ENCODE measurements at regions not wholly inside any gene's neighbourhood (a gene's known extent, or its start where the extent isn't known, plus 50 kb on each side); places are given as distances from the start of the nearest gene placed in this dataset.

DNA sequence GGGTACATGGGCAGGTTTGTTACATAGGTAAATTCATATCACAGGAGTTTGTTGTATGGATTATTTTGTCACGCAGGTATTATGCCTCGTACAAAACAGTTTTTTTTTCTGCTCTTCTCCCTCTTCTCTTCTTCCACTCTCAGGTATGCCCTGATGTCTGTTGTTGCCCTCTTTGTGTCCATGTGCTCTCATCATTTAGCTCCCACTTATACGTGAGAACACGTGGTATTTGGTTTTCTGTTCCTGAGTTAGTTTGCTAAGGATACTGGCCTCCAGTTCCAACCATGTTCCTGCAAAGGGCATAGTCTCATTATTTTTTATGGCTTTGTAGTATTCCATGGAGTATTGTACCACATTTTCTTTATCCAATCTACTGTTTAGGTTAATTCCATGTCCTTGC lies 65.7 kb downstream of the UNC5CL start:
- H3K9ac ChIP-seq (ENCODE audit: low read depth, low read length, poor library complexity) = no peak overlapping the region
- no peak overlapping the region for H3K4ac ChIP-seq (ENCODE audit: low read length)
- no peak overlapping the region for H3K4me3 ChIP-seq (ENCODE audit: low read length in 2 of 2)
- H4K8ac ChIP-seq (ENCODE audit: low read depth, low read length) = no peak overlapping the region
- H3K27ac ChIP-seq (replicated peaks; ENCODE audit: low read length) = no peak overlapping the region
- no peak overlapping the region for H2AK5ac ChIP-seq (ENCODE audit: low read depth, low read length)
- H2BK15ac ChIP-seq (ENCODE audit: low read length) = no peak overlapping the region
- H3K9me3 ChIP-seq (replicated peaks in 1 of 2; ENCODE audit: control insufficient read depth in 2 of 2, insufficient read depth in 1 of 2, low read depth in 1 of 2, low read length in 2 of 2) = peaks cover 0 to 3% of the 10 kb centered on the region in 2 donors
- no peak overlapping the region for H4K91ac ChIP-seq (ENCODE audit: low read depth, low read length, poor library complexity)
- no peak overlapping the region for H3K23ac ChIP-seq (ENCODE audit: low read depth, low read length, poor library complexity)
- no peak overlapping the region for H3K4me2 ChIP-seq (ENCODE audit: insufficient read depth, low read length, poor library complexity, severe bottlenecking)
- H3K79me1 ChIP-seq (ENCODE audit: low read depth, low read length) = no peaks in the 10 kb centered on the region
- no peak for DNase-seq (ENCODE audit: low spot score)
- no peak overlapping the region for H3K18ac ChIP-seq (ENCODE audit: low read length)
- no peak overlapping the region for H2AFZ ChIP-seq (ENCODE audit: low read length)
- H3K27me3 ChIP-seq (ENCODE audit: control insufficient read depth in 3 of 3, insufficient read depth in 3 of 3, low read depth in 1 of 3, low read length in 3 of 3) = no peaks in the 10 kb centered on the region
- no peaks in the 10 kb centered on the region for H3K36me3 ChIP-seq (replicated peaks in 1 of 2; ENCODE audit: control insufficient read depth in 2 of 2, insufficient read depth in 2 of 2, low read length in 2 of 2)
- no peak overlapping the region for H2BK12ac ChIP-seq (ENCODE audit: low read length)
- H3K14ac ChIP-seq (ENCODE audit: low read length) = no peak overlapping the region
- no peaks in the 10 kb centered on the region for H3K4me1 ChIP-seq (ENCODE audit: control insufficient read depth in 2 of 2, insufficient read depth in 1 of 2, low read depth in 1 of 2, low read length in 2 of 2)
- WGBS, 2 donors (ENCODE audit: extremely low coverage in 2 of 2, insufficient read length in 2 of 2, insufficient replicate concordance in 1 of 2) = no CpG with 5 or more reads among the region's 4 CpGs
- no peak overlapping the region for H2BK5ac ChIP-seq (ENCODE audit: low read length)
- no peak overlapping the region for H2BK120ac ChIP-seq (ENCODE audit: low read depth, low read length)

DNA sequence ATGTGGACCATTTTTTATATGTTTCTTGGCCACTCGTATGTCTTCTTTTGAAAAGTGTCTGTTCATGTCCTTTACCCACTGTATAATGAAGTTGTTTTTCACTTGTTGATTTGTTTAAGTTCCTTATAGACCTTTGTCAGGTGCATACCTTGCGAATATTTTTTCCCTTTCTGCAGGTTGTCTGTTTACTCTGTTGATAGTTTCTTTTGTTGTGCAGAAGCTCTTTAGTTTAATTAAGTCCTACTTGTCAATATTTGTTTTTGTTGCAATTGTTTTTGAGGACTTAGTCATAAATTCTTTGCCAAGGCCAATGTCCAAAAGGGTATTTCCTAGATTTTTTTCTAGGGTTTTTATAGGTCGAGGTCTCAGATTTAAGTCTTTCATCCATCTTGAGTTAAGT lies 66.2 kb downstream of the UNC5CL start:
- no peak overlapping the region for H3K4me3 ChIP-seq (ENCODE audit: low read length in 2 of 2)
- no peaks in the 10 kb centered on the region for H3K27me3 ChIP-seq (ENCODE audit: control insufficient read depth in 3 of 3, insufficient read depth in 3 of 3, low read depth in 1 of 3, low read length in 3 of 3)
- no peak overlapping the region for H2AK5ac ChIP-seq (ENCODE audit: low read depth, low read length)
- no peaks in the 10 kb centered on the region for H3K79me1 ChIP-seq (ENCODE audit: low read depth, low read length)
- no peak overlapping the region for H2AFZ ChIP-seq (ENCODE audit: low read length)
- no peak overlapping the region for H4K8ac ChIP-seq (ENCODE audit: low read depth, low read length)
- H3K4ac ChIP-seq (ENCODE audit: low read length) = no peak overlapping the region
- H4K91ac ChIP-seq (ENCODE audit: low read depth, low read length, poor library complexity) = no peak overlapping the region
- no peaks in the 10 kb centered on the region for H3K4me1 ChIP-seq (ENCODE audit: control insufficient read depth in 2 of 2, insufficient read depth in 1 of 2, low read depth in 1 of 2, low read length in 2 of 2)
- no peak overlapping the region for H2BK15ac ChIP-seq (ENCODE audit: low read length)
- no peak overlapping the region for H2BK5ac ChIP-seq (ENCODE audit: low read length)
- no CpG with 5 or more reads among the region's 3 CpGs for WGBS, 2 donors (ENCODE audit: extremely low coverage in 2 of 2, insufficient read length in 2 of 2, insufficient replicate concordance in 1 of 2)
- DNase-seq (ENCODE audit: low spot score) = no peak
- H3K36me3 ChIP-seq (replicated peaks in 1 of 2; ENCODE audit: control insufficient read depth in 2 of 2, insufficient read depth in 2 of 2, low read length in 2 of 2) = no peaks in the 10 kb centered on the region
- H3K18ac ChIP-seq (ENCODE audit: low read length) = no peak overlapping the region
- H2BK120ac ChIP-seq (ENCODE audit: low read depth, low read length) = no peak overlapping the region
- H3K14ac ChIP-seq (ENCODE audit: low read length) = no peak overlapping the region
- H3K9ac ChIP-seq (ENCODE audit: low read depth, low read length, poor library complexity) = no peak overlapping the region
- H3K4me2 ChIP-seq (ENCODE audit: insufficient read depth, low read length, poor library complexity, severe bottlenecking) = no peak overlapping the region
- no peak overlapping the region for H3K27ac ChIP-seq (replicated peaks; ENCODE audit: low read length)
- H2BK12ac ChIP-seq (ENCODE audit: low read length) = no peak overlapping the region
- no peak overlapping the region for H3K23ac ChIP-seq (ENCODE audit: low read depth, low read length, poor library complexity)
- H3K9me3 ChIP-seq (replicated peaks in 1 of 2; ENCODE audit: control insufficient read depth in 2 of 2, insufficient read depth in 1 of 2, low read depth in 1 of 2, low read length in 2 of 2) = peaks cover 0 to 3% of the 10 kb centered on the region in 2 donors

DNA sequence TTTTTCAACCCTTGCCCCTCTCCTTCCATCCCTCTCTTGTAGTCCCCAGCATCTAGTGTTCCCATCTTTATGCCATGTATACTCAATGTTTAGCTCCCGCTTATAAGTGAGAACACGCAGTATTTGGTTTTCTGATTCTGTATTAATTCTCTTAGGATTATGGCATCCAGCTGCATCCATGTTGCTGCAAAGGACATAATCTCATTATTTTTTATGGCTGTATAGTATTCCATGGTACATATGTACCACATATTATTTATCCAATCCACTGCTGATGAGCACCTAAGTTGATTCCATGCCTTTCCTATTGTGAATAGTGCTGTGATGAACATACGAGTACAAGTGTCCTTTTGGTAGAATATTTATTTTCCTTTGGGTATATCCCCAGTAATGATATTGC lies 66.8 kb downstream of the UNC5CL start:
- Histone ChIP-seq H3K14ac (ENCODE audit: low read length) (no peak overlapping the region), H3K9me3 (replicated peaks in 1 of 2; ENCODE audit: control insufficient read depth in 2 of 2, insufficient read depth in 1 of 2, low read depth in 1 of 2, low read length in 2 of 2) (peaks cover 0 to 1% of the 10 kb centered on the region in 2 donors), H3K4me3 (ENCODE audit: low read length in 2 of 2) (no peak overlapping the region), H3K4me2 (ENCODE audit: insufficient read depth, low read length, poor library complexity, severe bottlenecking) (no peak overlapping the region), H3K27ac (replicated peaks; ENCODE audit: low read length) (no peak overlapping the region), H2BK12ac (ENCODE audit: low read length) (no peak overlapping the region), H3K36me3 (replicated peaks in 1 of 2; ENCODE audit: control insufficient read depth in 2 of 2, insufficient read depth in 2 of 2, low read length in 2 of 2) (no peaks in the 10 kb centered on the region), H3K4ac (ENCODE audit: low read length) (no peak overlapping the region), H3K9ac (ENCODE audit: low read depth, low read length, poor library complexity) (no peak overlapping the region), H4K91ac (ENCODE audit: low read depth, low read length, poor library complexity) (no peak overlapping the region), H3K23ac (ENCODE audit: low read depth, low read length, poor library complexity) (no peak overlapping the region), H3K27me3 (ENCODE audit: control insufficient read depth in 3 of 3, insufficient read depth in 3 of 3, low read depth in 1 of 3, low read length in 3 of 3) (no peaks in the 10 kb centered on the region), H3K18ac (ENCODE audit: low read length) (no peak overlapping the region), H2BK15ac (ENCODE audit: low read length) (no peak overlapping the region), H4K8ac (ENCODE audit: low read depth, low read length) (no peak overlapping the region), H2AK5ac (ENCODE audit: low read depth, low read length) (no peak overlapping the region), H2AFZ (ENCODE audit: low read length) (no peak overlapping the region), H3K79me1 (ENCODE audit: low read depth, low read length) (no peaks in the 10 kb centered on the region), H3K4me1 (ENCODE audit: control insufficient read depth in 2 of 2, insufficient read depth in 1 of 2, low read depth in 1 of 2, low read length in 2 of 2) (no peaks in the 10 kb centered on the region), H2BK5ac (ENCODE audit: low read length) (no peak overlapping the region), H2BK120ac (ENCODE audit: low read depth, low read length) (no peak overlapping the region)
- WGBS, 2 donors (ENCODE audit: extremely low coverage in 2 of 2, insufficient read length in 2 of 2, insufficient replicate concordance in 1 of 2) = no CpG with 5 or more reads among the region's 3 CpGs
- DNase-seq (ENCODE audit: low spot score) = no peak

DNA sequence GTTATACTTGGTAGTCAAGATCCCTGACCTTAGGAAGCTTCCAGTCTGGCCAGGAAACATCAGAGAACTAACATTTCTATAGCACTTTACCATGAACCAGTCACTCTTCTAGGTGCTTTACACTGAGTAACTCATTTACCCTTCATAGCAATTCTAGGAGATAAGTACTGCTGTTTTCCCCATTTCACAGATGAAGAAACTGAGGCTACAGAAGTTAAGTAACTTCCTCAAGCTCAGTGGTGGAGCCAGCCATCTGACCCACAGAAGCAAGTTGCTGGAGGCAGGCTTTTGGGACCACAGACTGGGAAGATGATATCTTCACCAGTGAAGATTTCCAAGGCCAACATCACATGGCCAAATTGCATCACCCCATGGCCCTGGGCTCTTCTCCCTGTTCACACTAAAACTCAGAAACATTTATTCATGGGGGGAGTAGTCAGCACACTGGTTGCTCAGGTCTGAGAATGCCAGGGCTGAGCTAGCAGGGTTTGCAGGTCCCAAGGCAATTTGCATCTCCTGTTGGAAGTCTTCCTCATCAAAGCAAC lies 70.3 kb downstream of the UNC5CL start:
- H4K8ac ChIP-seq (ENCODE audit: low read depth, low read length) = no peak overlapping the region
- H3K79me1 ChIP-seq (ENCODE audit: low read depth, low read length) = no peaks in the 10 kb centered on the region
- no peak for DNase-seq (ENCODE audit: low spot score)
- H3K18ac ChIP-seq (ENCODE audit: low read length) = no peak overlapping the region
- no peaks in the 10 kb centered on the region for H3K9me3 ChIP-seq (replicated peaks in 1 of 2; ENCODE audit: control insufficient read depth in 2 of 2, insufficient read depth in 1 of 2, low read depth in 1 of 2, low read length in 2 of 2)
- H4K91ac ChIP-seq (ENCODE audit: low read depth, low read length, poor library complexity) = no peak overlapping the region
- no peak overlapping the region for H3K23ac ChIP-seq (ENCODE audit: low read depth, low read length, poor library complexity)
- H3K4ac ChIP-seq (ENCODE audit: low read length) = no peak overlapping the region
- no peak overlapping the region for H2BK120ac ChIP-seq (ENCODE audit: low read depth, low read length)
- no peaks in the 10 kb centered on the region for H3K4me1 ChIP-seq (ENCODE audit: control insufficient read depth in 2 of 2, insufficient read depth in 1 of 2, low read depth in 1 of 2, low read length in 2 of 2)
- H2AFZ ChIP-seq (ENCODE audit: low read length) = no peak overlapping the region
- no peak overlapping the region for H2BK5ac ChIP-seq (ENCODE audit: low read length)
- H3K27me3 ChIP-seq (ENCODE audit: control insufficient read depth in 3 of 3, insufficient read depth in 3 of 3, low read depth in 1 of 3, low read length in 3 of 3) = no peaks in the 10 kb centered on the region
- no peaks in the 10 kb centered on the region for H3K36me3 ChIP-seq (replicated peaks in 1 of 2; ENCODE audit: control insufficient read depth in 2 of 2, insufficient read depth in 2 of 2, low read length in 2 of 2)
- H3K4me3 ChIP-seq (ENCODE audit: low read length in 2 of 2) = no peak overlapping the region
- H3K9ac ChIP-seq (ENCODE audit: low read depth, low read length, poor library complexity) = no peak overlapping the region
- H3K27ac ChIP-seq (replicated peaks; ENCODE audit: low read length) = no peak overlapping the region
- no peak overlapping the region for H3K14ac ChIP-seq (ENCODE audit: low read length)
- H2BK12ac ChIP-seq (ENCODE audit: low read length) = no peak overlapping the region
- H2AK5ac ChIP-seq (ENCODE audit: low read depth, low read length) = no peak overlapping the region
- no peak overlapping the region for H2BK15ac ChIP-seq (ENCODE audit: low read length)
- no peak overlapping the region for H3K4me2 ChIP-seq (ENCODE audit: insufficient read depth, low read length, poor library complexity, severe bottlenecking)
